ENCODE measurements at regions not wholly inside any gene's neighbourhood (a gene's known extent, or its start where the extent isn't known, plus 50 kb on each side); places are given as distances from the start of the nearest gene placed in this dataset.

GRCh38 chr5:154620411-154620810 lies 134.8 kb upstream of the LARP1 start:
- TF ChIP-seq, protein P1, sequence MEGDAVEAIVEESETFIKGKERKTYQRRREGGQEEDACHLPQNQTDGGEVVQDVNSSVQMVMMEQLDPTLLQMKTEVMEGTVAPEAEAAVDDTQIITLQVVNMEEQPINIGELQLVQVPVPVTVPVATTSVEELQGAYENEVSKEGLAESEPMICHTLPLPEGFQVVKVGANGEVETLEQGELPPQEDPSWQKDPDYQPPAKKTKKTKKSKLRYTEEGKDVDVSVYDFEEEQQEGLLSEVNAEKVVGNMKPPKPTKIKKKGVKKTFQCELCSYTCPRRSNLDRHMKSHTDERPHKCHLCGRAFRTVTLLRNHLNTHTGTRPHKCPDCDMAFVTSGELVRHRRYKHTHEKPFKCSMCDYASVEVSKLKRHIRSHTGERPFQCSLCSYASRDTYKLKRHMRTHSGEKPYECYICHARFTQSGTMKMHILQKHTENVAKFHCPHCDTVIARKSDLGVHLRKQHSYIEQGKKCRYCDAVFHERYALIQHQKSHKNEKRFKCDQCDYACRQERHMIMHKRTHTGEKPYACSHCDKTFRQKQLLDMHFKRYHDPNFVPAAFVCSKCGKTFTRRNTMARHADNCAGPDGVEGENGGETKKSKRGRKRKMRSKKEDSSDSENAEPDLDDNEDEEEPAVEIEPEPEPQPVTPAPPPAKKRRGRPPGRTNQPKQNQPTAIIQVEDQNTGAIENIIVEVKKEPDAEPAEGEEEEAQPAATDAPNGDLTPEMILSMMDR (IDR thresholded peaks at IDR 0.05 in 2 of 3, conservative IDR thresholded peaks at IDR 0.05 in 1 of 3; ENCODE audit: borderline replicate concordance in 1 of 3, insufficient read depth in 1 of 3, low read depth in 2 of 3, low read length in 2 of 3), result no peak
- TF ChIP-seq RAD21 (IDR thresholded peaks at IDR 0.05; ENCODE audit: low read depth) (no peak), EZH2phosphoT487 (IDR thresholded peaks at IDR 0.05; ENCODE audit: borderline replicate concordance) (no peak), POLR2A (IDR thresholded peaks at IDR 0.05; ENCODE audit: borderline replicate concordance, extremely low read depth, insufficient read depth, insufficient read length) (no peak)
